Stimulated activated naive B cell treated with anti-CD40 and anti-IgM and Interleukin-4, amounts not matched to agents 10 μg/mL and 1 μg/mL and 100 μg/mL, for 72 hours (primary cell): ENCODE measurements at regions not wholly inside any gene's neighbourhood (a gene's known extent, or its start where the extent isn't known, plus 50 kb on each side); places are given as distances from the start of the nearest gene placed in this dataset.

Source experiments
- ATAC-seq, 2 donors: fragments of 150-1000 bp; cut with Tn5 transposase; replicated peaks; 2 replicates each; pipeline ENCODE4 v1.10.0; 2021; ENCODE audit warnings: moderate library complexity in 1 of 2
- DNase-seq: peaks from one replicate; pipeline ENCODE4 v3.0.0; 2021
- H3K27ac Mint-ChIP-seq: one replicate; pipeline ENCODE4 v1.8.0; 2022; ENCODE audit warnings: mild to moderate bottlenecking, mixed read lengths
- H3K27me3 Mint-ChIP-seq, 2 donors: one replicate each; pipeline ENCODE4 v1.8.0; 2022; ENCODE audit warnings: mixed read lengths in 2 of 2
- H3K36me3 Mint-ChIP-seq, 2 donors: one replicate each; pipeline ENCODE4 v1.8.0; 2022; ENCODE audit warnings: mixed read lengths in 2 of 2, mild to moderate bottlenecking in 1 of 2
- H3K4me1 Mint-ChIP-seq, 2 donors: one replicate each; pipeline ENCODE4 v1.8.0; 2022; ENCODE audit warnings: mixed read lengths in 2 of 2, mild to moderate bottlenecking in 1 of 2
- H3K4me3 Mint-ChIP-seq, 2 donors: one replicate each; pipeline ENCODE4 v1.8.0; 2022; ENCODE audit warnings: mild to moderate bottlenecking in 2 of 2, mixed read lengths in 2 of 2, moderate library complexity in 1 of 2
- H3K9me3 Mint-ChIP-seq, 2 donors: one replicate each; pipeline ENCODE4 v1.8.0; 2022; ENCODE audit warnings: mixed read lengths in 2 of 2, mild to moderate bottlenecking in 1 of 2

- H3K4me1 Mint-ChIP-seq = no peaks in the 10 kb centered on the region
- H3K36me3 Mint-ChIP-seq = no peaks in the 10 kb centered on the region
- no peaks in the 10 kb centered on the region for H3K27me3 Mint-ChIP-seq
- DNase-seq (no peak), ATAC-seq (no peak)
- H3K27ac Mint-ChIP-seq = no peak overlapping the region
- no peak overlapping the region for H3K4me3 Mint-ChIP-seq
- peaks cover 0 to 1% of the 10 kb centered on the region in 2 donors for H3K9me3 Mint-ChIP-seq
These were observed 141.2 kb downstream of the BMP2 start for GRCh38 chr20:6908673-6909072.

- peaks cover 0 to 1% of the 10 kb centered on the region in 2 donors for H3K9me3 Mint-ChIP-seq
- H3K4me3 Mint-ChIP-seq = no peak overlapping the region
- H3K27ac Mint-ChIP-seq = no peak overlapping the region
- no peak for DNase-seq
- H3K27me3 Mint-ChIP-seq = no peaks in the 10 kb centered on the region
- H3K4me1 Mint-ChIP-seq = no peaks in the 10 kb centered on the region
- ATAC-seq = no peak
- H3K36me3 Mint-ChIP-seq = no peaks in the 10 kb centered on the region
These were observed 142.1 kb downstream of the BMP2 start for GRCh38 chr20:6909608-6910007.

- Mint-ChIP-seq H3K9me3 (no peaks in the 10 kb centered on the region), H3K27ac (no peak overlapping the region), H3K4me1 (no peaks in the 10 kb centered on the region), H3K36me3 (no peaks in the 10 kb centered on the region), H3K27me3 (no peaks in the 10 kb centered on the region), H3K4me3 (no peak overlapping the region)
- no peak for ATAC-seq
- no peak for DNase-seq
These were observed 147.5 kb downstream of the BMP2 start for GRCh38 chr20:6914986-6915385.

GRCh38 chr20:6916938-6917337 lies 149.5 kb downstream of the BMP2 start:
- Mint-ChIP-seq H3K27ac (no peak overlapping the region), H3K4me1 (no peaks in the 10 kb centered on the region), H3K36me3 (no peaks in the 10 kb centered on the region), H3K4me3 (no peak overlapping the region), H3K27me3 (no peaks in the 10 kb centered on the region), H3K9me3 (no peaks in the 10 kb centered on the region)
- ATAC-seq (no peak), DNase-seq (no peak)

- no peaks in the 10 kb centered on the region for H3K9me3 Mint-ChIP-seq
- H3K4me3 Mint-ChIP-seq = no peak overlapping the region
- ATAC-seq = no peak
- no peak for DNase-seq
- no peak overlapping the region for H3K27ac Mint-ChIP-seq
- H3K4me1 Mint-ChIP-seq = no peaks in the 10 kb centered on the region
- no peaks in the 10 kb centered on the region for H3K27me3 Mint-ChIP-seq
- no peaks in the 10 kb centered on the region for H3K36me3 Mint-ChIP-seq
These were observed 152.4 kb downstream of the BMP2 start for GRCh38 chr20:6919792-6920468.

- H3K27ac Mint-ChIP-seq = no peak overlapping the region
- no peaks in the 10 kb centered on the region for H3K27me3 Mint-ChIP-seq
- no peaks in the 10 kb centered on the region for H3K9me3 Mint-ChIP-seq
- no peak overlapping the region for H3K4me3 Mint-ChIP-seq
- no peaks in the 10 kb centered on the region for H3K36me3 Mint-ChIP-seq
- no peak for ATAC-seq
- DNase-seq = no peak
- H3K4me1 Mint-ChIP-seq = no peaks in the 10 kb centered on the region
These were observed 153.6 kb downstream of the BMP2 start for GRCh38 chr20:6920991-6921613.

GRCh38 chr20:6921717-6922386 lies 154.4 kb downstream of the BMP2 start:
- H3K4me1 Mint-ChIP-seq = no peaks in the 10 kb centered on the region
- DNase-seq (no peak), ATAC-seq (no peak)
- no peaks in the 10 kb centered on the region for H3K27me3 Mint-ChIP-seq
- H3K36me3 Mint-ChIP-seq = no peaks in the 10 kb centered on the region
- H3K27ac Mint-ChIP-seq = no peak overlapping the region
- peaks cover 0 to 2% of the 10 kb centered on the region in 2 donors for H3K9me3 Mint-ChIP-seq
- H3K4me3 Mint-ChIP-seq = no peak overlapping the region

GRCh38 chr20:6924681-6925080 lies 157.2 kb downstream of the BMP2 start:
- H3K9me3 Mint-ChIP-seq = peaks cover 0 to 5% of the 10 kb centered on the region in 2 donors
- no peaks in the 10 kb centered on the region for H3K27me3 Mint-ChIP-seq
- no peaks in the 10 kb centered on the region for H3K4me1 Mint-ChIP-seq
- H3K4me3 Mint-ChIP-seq = no peak overlapping the region
- no peak overlapping the region for H3K27ac Mint-ChIP-seq
- H3K36me3 Mint-ChIP-seq = no peaks in the 10 kb centered on the region
- DNase-seq (no peak), ATAC-seq (no peak)

- H3K27ac Mint-ChIP-seq = no peak overlapping the region
- no peaks in the 10 kb centered on the region for H3K4me1 Mint-ChIP-seq
- peaks cover 0 to 5% of the 10 kb centered on the region in 2 donors for H3K9me3 Mint-ChIP-seq
- no peak overlapping the region for H3K4me3 Mint-ChIP-seq
- no peaks in the 10 kb centered on the region for H3K27me3 Mint-ChIP-seq
- no peak for DNase-seq
- ATAC-seq = no peak
- no peaks in the 10 kb centered on the region for H3K36me3 Mint-ChIP-seq
These were observed 158.3 kb downstream of the BMP2 start for GRCh38 chr20:6925744-6926278.

GRCh38 chr20:6940048-6940447 lies 172.6 kb downstream of the BMP2 start:
- Mint-ChIP-seq H3K9me3 (no peaks in the 10 kb centered on the region), H3K27ac (no peak overlapping the region), H3K4me1 (no peaks in the 10 kb centered on the region), H3K27me3 (no peaks in the 10 kb centered on the region), H3K36me3 (no peaks in the 10 kb centered on the region), H3K4me3 (no peak overlapping the region)
- ATAC-seq (no peak), DNase-seq (no peak)

- Mint-ChIP-seq H3K36me3 (no peaks in the 10 kb centered on the region), H3K9me3 (no peaks in the 10 kb centered on the region), H3K4me1 (no peaks in the 10 kb centered on the region), H3K27ac (no peak overlapping the region), H3K27me3 (no peaks in the 10 kb centered on the region), H3K4me3 (no peak overlapping the region)
- no peak for ATAC-seq
- DNase-seq = no peak
These were observed 173.4 kb downstream of the BMP2 start for GRCh38 chr20:6940876-6941275.

- no peaks in the 10 kb centered on the region for H3K36me3 Mint-ChIP-seq
- H3K27me3 Mint-ChIP-seq = no peaks in the 10 kb centered on the region
- H3K27ac Mint-ChIP-seq = no peak overlapping the region
- ATAC-seq = no peak
- H3K4me1 Mint-ChIP-seq = no peaks in the 10 kb centered on the region
- H3K9me3 Mint-ChIP-seq = no peaks in the 10 kb centered on the region
- H3K4me3 Mint-ChIP-seq = no peak overlapping the region
- DNase-seq = no peak
These were observed 174.1 kb downstream of the BMP2 start for GRCh38 chr20:6941571-6941970.

- Mint-ChIP-seq H3K4me1 (no peaks in the 10 kb centered on the region), H3K27me3 (no peaks in the 10 kb centered on the region)
- no peak for DNase-seq
These were observed 174.8 kb downstream of the BMP2 start for GRCh38 chr20:6942266-6942665.

GRCh38 chr20:6944292-6944691 lies 176.8 kb downstream of the BMP2 start:
- Mint-ChIP-seq H3K4me1 (no peaks in the 10 kb centered on the region), H3K36me3 (no peaks in the 10 kb centered on the region), H3K27ac (no peak overlapping the region), H3K27me3 (no peaks in the 10 kb centered on the region), H3K9me3 (no peaks in the 10 kb centered on the region), H3K4me3 (no peak overlapping the region)
- DNase-seq (no peak), ATAC-seq (no peak)

More at GRCh38 chr20:6942266-6942665, 174.8 kb downstream of the BMP2 start:
- no peaks in the 10 kb centered on the region for H3K9me3 Mint-ChIP-seq
- no peak overlapping the region for H3K4me3 Mint-ChIP-seq
- no peak for ATAC-seq
- H3K36me3 Mint-ChIP-seq = no peaks in the 10 kb centered on the region
- H3K27ac Mint-ChIP-seq = no peak overlapping the region

- Mint-ChIP-seq H3K36me3 (no peaks in the 10 kb centered on the region), H3K4me1 (no peaks in the 10 kb centered on the region), H3K27me3 (no peaks in the 10 kb centered on the region), H3K4me3 (no peak overlapping the region), H3K9me3 (peaks cover 0 to 3% of the 10 kb centered on the region in 2 donors), H3K27ac (no peak overlapping the region)
- no peak for ATAC-seq
- no peak for DNase-seq
These were observed 186.1 kb downstream of the BMP2 start for GRCh38 chr20:6953611-6954010.
